ENCODE measurements at regions not wholly inside any gene's neighbourhood (a gene's known extent, or its start where the extent isn't known, plus 50 kb on each side); places are given as distances from the start of the nearest gene placed in this dataset.

DNA sequence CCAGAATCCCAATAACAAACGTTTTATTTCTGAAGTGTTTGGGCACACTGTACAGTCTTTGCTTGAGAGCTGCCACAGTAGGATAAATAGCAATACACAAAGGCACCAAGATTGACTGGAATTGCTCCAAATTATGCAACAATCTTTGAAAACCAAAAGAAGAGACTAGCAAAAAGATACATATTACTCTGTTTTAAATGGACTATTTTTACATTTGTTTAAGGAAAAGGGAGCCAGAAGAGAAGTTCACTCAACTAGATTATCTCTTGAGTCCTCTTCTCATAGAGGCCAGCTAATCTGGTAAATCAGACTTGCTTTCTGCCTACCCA is 385.0 kb upstream of the SLC30A5 start:
- Histone ChIP-seq H3K4me1 (no peaks in the 10 kb centered on the region), H3K9me3 (no peaks in the 10 kb centered on the region), H3K27me3 (no peaks in the 10 kb centered on the region), H3K36me3 (replicated peaks in 1 of 2; ENCODE audit: insufficient read depth in 1 of 2, low read depth in 2 of 2) (no peaks in the 10 kb centered on the region), H3K27ac (no peak overlapping the region), H3K4me3 (no peak overlapping the region)
- TF ChIP-seq POLR2A (IDR thresholded peaks at IDR 0.05), result no peak
- TF ChIP-seq, protein P1, sequence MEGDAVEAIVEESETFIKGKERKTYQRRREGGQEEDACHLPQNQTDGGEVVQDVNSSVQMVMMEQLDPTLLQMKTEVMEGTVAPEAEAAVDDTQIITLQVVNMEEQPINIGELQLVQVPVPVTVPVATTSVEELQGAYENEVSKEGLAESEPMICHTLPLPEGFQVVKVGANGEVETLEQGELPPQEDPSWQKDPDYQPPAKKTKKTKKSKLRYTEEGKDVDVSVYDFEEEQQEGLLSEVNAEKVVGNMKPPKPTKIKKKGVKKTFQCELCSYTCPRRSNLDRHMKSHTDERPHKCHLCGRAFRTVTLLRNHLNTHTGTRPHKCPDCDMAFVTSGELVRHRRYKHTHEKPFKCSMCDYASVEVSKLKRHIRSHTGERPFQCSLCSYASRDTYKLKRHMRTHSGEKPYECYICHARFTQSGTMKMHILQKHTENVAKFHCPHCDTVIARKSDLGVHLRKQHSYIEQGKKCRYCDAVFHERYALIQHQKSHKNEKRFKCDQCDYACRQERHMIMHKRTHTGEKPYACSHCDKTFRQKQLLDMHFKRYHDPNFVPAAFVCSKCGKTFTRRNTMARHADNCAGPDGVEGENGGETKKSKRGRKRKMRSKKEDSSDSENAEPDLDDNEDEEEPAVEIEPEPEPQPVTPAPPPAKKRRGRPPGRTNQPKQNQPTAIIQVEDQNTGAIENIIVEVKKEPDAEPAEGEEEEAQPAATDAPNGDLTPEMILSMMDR (IDR thresholded peaks at IDR 0.05), result no peak
- DNase-seq (no peak), ATAC-seq (no peak)
- WGBS, 2 donors, result 12 to 17% methylated on average over 1 of the region's 1 CpG
- intact Hi-C loops (cut with DNase I), result no loop called here

DNA sequence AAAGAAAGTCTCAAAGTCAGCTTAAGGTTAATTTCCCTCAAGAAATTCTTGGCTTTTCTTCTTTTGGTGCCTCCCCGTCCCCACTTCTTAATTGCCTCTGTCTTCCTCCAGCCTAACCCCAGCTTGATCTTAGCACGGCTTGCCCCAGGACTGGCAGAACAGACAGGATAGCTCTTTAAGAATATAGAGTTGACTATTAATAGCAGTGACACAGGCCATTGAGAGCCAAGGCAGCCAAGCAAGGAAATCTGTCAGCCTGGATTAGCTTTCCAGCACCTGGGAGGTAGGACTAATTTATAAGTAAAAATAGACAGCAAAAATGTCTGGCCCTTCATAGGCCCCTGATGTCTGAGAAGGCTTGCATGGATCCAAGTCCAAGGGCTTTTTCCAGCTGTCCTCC is 384.6 kb upstream of the SLC30A5 start:
- no peak for DNase-seq
- H3K36me3 ChIP-seq (replicated peaks in 1 of 2; ENCODE audit: insufficient read depth in 1 of 2, low read depth in 2 of 2), result no peaks in the 10 kb centered on the region
- no peaks in the 10 kb centered on the region for H3K9me3 ChIP-seq
- H3K4me3 ChIP-seq, result no peak overlapping the region
- 81 to 84% methylated on average over 2 of the region's 2 CpGs for WGBS, 2 donors
- ATAC-seq, result no peak
- intact Hi-C loops (cut with DNase I), result no loop called here
- H3K27ac ChIP-seq, result no peak overlapping the region
- TF ChIP-seq, protein P1 (IDR thresholded peaks at IDR 0.05), result no peak
- TF ChIP-seq POLR2A (IDR thresholded peaks at IDR 0.05), result no peak
- no peaks in the 10 kb centered on the region for H3K4me1 ChIP-seq
- H3K27me3 ChIP-seq, result no peaks in the 10 kb centered on the region

DNA sequence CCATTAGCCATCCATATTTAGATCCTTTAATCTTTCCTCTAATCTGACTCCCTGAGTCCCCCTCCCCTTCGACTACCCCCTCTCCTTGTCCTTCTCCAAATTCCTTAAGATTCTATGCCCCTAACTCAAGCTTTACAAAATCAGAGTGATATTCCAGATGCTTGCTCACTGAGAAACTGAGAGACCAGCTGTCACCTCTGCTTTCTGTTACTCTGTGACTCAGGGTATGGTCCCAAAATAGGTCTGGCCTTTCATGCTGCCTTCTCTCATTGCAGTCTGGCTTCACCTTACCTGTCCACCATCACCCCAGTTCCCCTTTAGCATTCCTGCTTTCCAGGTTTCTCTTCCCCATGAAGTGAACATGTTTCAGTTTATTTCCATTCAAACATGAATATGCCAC is 383.3 kb upstream of the SLC30A5 start:
- 53 to 55% methylated on average over 1 of the region's 1 CpG for WGBS, 2 donors
- TF ChIP-seq POLR2A (IDR thresholded peaks at IDR 0.05), result no peak
- TF ChIP-seq, protein P1 (IDR thresholded peaks at IDR 0.05), result no peak

DNA sequence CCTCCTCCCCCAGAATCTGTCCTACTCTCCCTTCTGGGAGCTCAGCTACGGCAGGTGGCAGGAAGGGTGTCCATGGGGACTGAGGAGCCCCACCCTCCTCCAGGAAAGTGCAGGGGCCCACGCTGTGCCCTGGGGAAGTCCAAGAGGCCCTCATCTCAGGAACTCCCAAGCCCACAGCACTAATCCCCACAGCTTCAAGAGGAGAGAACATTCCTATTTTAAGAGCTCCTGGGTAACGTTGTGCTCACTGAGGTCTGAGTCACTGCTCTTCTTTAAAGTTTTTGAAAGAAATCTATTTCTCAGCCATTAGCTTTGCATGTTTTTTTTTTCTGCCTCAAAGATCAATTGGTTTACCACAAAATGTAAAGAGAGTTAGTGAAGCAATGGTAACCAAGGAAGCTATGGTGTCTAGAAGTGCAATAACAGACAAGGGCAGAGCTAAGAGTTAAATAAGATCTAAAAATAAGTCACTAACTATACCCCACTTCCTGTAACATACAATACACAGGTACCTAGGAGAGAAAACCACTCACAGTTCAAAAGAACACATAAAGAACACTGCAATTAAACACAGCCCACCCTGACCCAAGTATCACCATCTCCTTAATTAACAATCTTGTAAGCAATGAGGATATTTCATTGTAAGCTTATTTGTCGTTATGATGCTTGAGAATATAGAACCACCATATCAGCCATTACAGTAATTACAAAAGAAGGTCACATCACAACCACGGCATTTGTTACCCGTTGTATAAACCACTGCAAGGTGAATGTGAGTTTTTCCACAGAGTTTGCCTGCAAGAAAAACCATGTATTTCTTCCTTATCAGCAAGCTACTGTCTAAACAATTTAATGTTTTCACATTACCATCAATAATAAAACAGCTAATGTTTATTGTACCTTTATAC is 382.3 kb upstream of the SLC30A5 start:
- TF ChIP-seq POLR2A (IDR thresholded peaks at IDR 0.05), result no peak
- TF ChIP-seq, protein P1 (IDR thresholded peaks at IDR 0.05), result no peak

More for the DNA sequence above, 383.3 kb upstream of the SLC30A5 start:
- H3K4me3 ChIP-seq, result no peak overlapping the region
- DNase-seq (no peak), ATAC-seq (no peak)
- intact Hi-C loops (cut with DNase I), result no loop called here
- no peaks in the 10 kb centered on the region for H3K27me3 ChIP-seq
- no peaks in the 10 kb centered on the region for H3K36me3 ChIP-seq (replicated peaks in 1 of 2; ENCODE audit: insufficient read depth in 1 of 2, low read depth in 2 of 2)
- no peaks in the 10 kb centered on the region for H3K4me1 ChIP-seq
- H3K27ac ChIP-seq, result no peak overlapping the region
- no peaks in the 10 kb centered on the region for H3K9me3 ChIP-seq

DNA sequence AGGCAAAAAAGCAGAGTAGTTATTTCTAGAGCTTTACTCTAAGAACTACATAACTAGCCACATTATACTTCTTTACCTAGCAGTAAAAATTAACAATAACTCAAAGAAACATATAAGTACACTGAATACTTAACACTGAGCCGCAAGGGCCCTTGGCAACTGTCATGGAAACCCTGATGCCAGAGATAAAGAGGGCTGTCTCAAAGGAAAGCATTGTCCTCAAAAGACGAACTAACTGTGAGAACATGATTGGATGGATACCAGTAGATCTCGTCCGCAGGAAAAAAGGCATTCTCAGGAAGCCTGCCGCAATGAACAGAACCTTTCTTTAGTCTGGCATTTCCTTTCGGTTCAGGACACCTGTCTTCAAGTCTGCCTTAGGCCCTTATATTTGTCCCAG is 379.0 kb upstream of the SLC30A5 start:
- DNase-seq (no peak), ATAC-seq (no peak)
- 55 to 72% methylated on average over 6 of the region's 6 CpGs for WGBS, 2 donors
- no peaks in the 10 kb centered on the region for H3K4me1 ChIP-seq
- H3K27ac ChIP-seq, result no peak overlapping the region
- H3K27me3 ChIP-seq, result no peaks in the 10 kb centered on the region
- TF ChIP-seq, protein P1 (IDR thresholded peaks at IDR 0.05), result no peak
- no peak for TF ChIP-seq POLR2A (IDR thresholded peaks at IDR 0.05)
- no peaks in the 10 kb centered on the region for H3K36me3 ChIP-seq (replicated peaks in 1 of 2; ENCODE audit: insufficient read depth in 1 of 2, low read depth in 2 of 2)
- no peaks in the 10 kb centered on the region for H3K9me3 ChIP-seq
- intact Hi-C loops (cut with DNase I), result no loop called here
- H3K4me3 ChIP-seq, result no peak overlapping the region

More for the DNA sequence above, 382.3 kb upstream of the SLC30A5 start:
- DNase-seq (no peak), ATAC-seq (no peak)
- 59 to 65% methylated on average over 6 of the region's 6 CpGs for WGBS, 2 donors
- intact Hi-C loops (cut with DNase I), result no loop called here
- Histone ChIP-seq H3K36me3 (replicated peaks in 1 of 2; ENCODE audit: insufficient read depth in 1 of 2, low read depth in 2 of 2) (no peaks in the 10 kb centered on the region), H3K9me3 (no peaks in the 10 kb centered on the region), H3K4me3 (no peak overlapping the region), H3K27ac (no peak overlapping the region), H3K4me1 (no peaks in the 10 kb centered on the region), H3K27me3 (no peaks in the 10 kb centered on the region)
